ENCODE measurements at regions not wholly inside any gene's neighbourhood (a gene's known extent, or its start where the extent isn't known, plus 50 kb on each side); places are given as distances from the start of the nearest gene placed in this dataset.

- Histone ChIP-seq H3K4me1 (ENCODE audit: insufficient read depth, low read length, severe bottlenecking) (no peaks in the 10 kb centered on the region), H2AFZ (ENCODE audit: low read length) (no peak overlapping the region), H3K9me2 (ENCODE audit: low read depth, low read length) (no peaks in the 10 kb centered on the region), H3K4me3 (ENCODE audit: low read depth, low read length, poor library complexity, severe bottlenecking) (no peak overlapping the region), H3K4me2 (ENCODE audit: low read length) (no peak overlapping the region), H3K27me3 (ENCODE audit: insufficient read depth, low read length) (no peaks in the 10 kb centered on the region), H3K79me2 (ENCODE audit: insufficient read depth, low read length) (no peaks in the 10 kb centered on the region), H4K20me1 (ENCODE audit: insufficient read depth, low read length) (no peaks in the 10 kb centered on the region), H3F3A (ENCODE audit: insufficient read depth, low read length) (no peaks in the 10 kb centered on the region), H3K9ac (ENCODE audit: low read length) (no peak overlapping the region), H3K9me3 (ENCODE audit: low read length) (no peaks in the 10 kb centered on the region), H3K27ac (ENCODE audit: low read depth, low read length, poor library complexity, severe bottlenecking) (no peak overlapping the region), H3K36me3 (ENCODE audit: insufficient read depth, low read length) (no peaks in the 10 kb centered on the region)
- TF ChIP-seq EZH2 (IDR thresholded peaks at IDR 0.05; ENCODE audit: borderline replicate concordance, low read length), result no peak
- TF ChIP-seq, protein P1, sequence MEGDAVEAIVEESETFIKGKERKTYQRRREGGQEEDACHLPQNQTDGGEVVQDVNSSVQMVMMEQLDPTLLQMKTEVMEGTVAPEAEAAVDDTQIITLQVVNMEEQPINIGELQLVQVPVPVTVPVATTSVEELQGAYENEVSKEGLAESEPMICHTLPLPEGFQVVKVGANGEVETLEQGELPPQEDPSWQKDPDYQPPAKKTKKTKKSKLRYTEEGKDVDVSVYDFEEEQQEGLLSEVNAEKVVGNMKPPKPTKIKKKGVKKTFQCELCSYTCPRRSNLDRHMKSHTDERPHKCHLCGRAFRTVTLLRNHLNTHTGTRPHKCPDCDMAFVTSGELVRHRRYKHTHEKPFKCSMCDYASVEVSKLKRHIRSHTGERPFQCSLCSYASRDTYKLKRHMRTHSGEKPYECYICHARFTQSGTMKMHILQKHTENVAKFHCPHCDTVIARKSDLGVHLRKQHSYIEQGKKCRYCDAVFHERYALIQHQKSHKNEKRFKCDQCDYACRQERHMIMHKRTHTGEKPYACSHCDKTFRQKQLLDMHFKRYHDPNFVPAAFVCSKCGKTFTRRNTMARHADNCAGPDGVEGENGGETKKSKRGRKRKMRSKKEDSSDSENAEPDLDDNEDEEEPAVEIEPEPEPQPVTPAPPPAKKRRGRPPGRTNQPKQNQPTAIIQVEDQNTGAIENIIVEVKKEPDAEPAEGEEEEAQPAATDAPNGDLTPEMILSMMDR (IDR thresholded peaks at IDR 0.05; ENCODE audit: low read length), result no peak
Observed at GRCh38 chr15:38706956-38707355, 142.3 kb upstream of the RASGRP1 start.

DNA sequence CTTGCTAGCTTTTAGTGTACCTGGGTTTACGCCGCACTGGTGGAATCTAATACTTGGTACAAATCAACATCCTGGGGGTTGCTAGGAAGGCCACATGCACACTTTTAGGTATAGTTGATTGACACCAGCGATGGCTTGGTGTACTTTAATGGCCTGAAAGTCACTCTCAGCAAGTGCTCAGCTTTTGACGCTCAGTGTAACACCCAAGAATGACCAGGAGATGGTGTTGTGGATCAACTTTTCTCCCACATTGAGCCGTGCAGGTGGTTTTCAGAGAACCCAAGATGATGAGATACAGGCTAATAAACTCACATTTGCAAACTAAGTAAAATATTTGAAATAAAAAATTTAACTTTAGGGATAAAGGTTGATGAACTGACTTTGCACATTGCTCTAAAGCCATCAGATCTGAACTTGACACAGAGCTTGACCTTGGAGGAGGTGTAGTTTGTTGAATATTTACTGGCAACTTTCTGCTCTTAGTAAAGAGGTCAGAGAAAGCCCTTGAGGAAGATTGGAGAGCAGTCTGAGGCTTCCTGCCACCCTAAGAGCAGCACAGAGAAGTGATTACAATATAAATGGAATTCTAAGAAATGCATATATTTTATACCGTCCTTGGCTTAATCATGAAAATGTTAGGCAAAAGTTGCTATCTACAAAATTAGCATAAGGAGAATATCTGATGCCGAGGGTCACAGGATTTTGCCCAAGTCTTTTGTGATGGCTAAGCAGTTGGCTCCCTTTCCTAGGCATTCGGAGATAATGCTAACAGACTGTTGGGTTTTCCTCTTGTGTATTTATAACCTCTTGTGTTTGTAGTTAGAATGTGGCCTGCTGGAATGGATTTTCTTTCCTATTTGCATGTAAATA lies 143.4 kb upstream of the RASGRP1 start:
- Histone ChIP-seq H3K4me1 (ENCODE audit: insufficient read depth, low read length, severe bottlenecking) (no peaks in the 10 kb centered on the region), H3K4me2 (ENCODE audit: low read length) (no peak overlapping the region)

GRCh38 chr15:38708672-38709180 lies 144.1 kb upstream of the RASGRP1 start:
- Histone ChIP-seq H3K27me3 (ENCODE audit: insufficient read depth, low read length) (0 out of 2 replicates have a peak, but pooled peaks cover 4% of the 10 kb centered on the region), H3K9me2 (ENCODE audit: low read depth, low read length) (no peaks in the 10 kb centered on the region), H3K4me3 (ENCODE audit: low read depth, low read length, poor library complexity, severe bottlenecking) (no peak overlapping the region), H3K27ac (ENCODE audit: low read depth, low read length, poor library complexity, severe bottlenecking) (no peak overlapping the region), H3K4me1 (ENCODE audit: insufficient read depth, low read length, severe bottlenecking) (no peaks in the 10 kb centered on the region), H2AFZ (ENCODE audit: low read length) (no peak overlapping the region), H3K79me2 (ENCODE audit: insufficient read depth, low read length) (no peaks in the 10 kb centered on the region), H3K4me2 (ENCODE audit: low read length) (no peak overlapping the region), H4K20me1 (ENCODE audit: insufficient read depth, low read length) (no peaks in the 10 kb centered on the region), H3K9me3 (ENCODE audit: low read length) (no peaks in the 10 kb centered on the region), H3K9ac (ENCODE audit: low read length) (no peak overlapping the region), H3F3A (ENCODE audit: insufficient read depth, low read length) (no peaks in the 10 kb centered on the region), H3K36me3 (ENCODE audit: insufficient read depth, low read length) (no peaks in the 10 kb centered on the region)
- TF ChIP-seq, protein P1 (IDR thresholded peaks at IDR 0.05; ENCODE audit: low read length), result no peak
- no peak for TF ChIP-seq EZH2 (IDR thresholded peaks at IDR 0.05; ENCODE audit: borderline replicate concordance, low read length)

More for the DNA sequence above, 143.4 kb upstream of the RASGRP1 start:
- no peaks in the 10 kb centered on the region for H3K36me3 ChIP-seq (ENCODE audit: insufficient read depth, low read length)
- H3K9me3 ChIP-seq (ENCODE audit: low read length), result no peaks in the 10 kb centered on the region
- H3K27me3 ChIP-seq (ENCODE audit: insufficient read depth, low read length), result 0 out of 2 replicates have a peak, but pooled peaks cover under 1% of the 10 kb centered on the region
- no peaks in the 10 kb centered on the region for H3K79me2 ChIP-seq (ENCODE audit: insufficient read depth, low read length)
- H2AFZ ChIP-seq (ENCODE audit: low read length), result no peak overlapping the region
- H4K20me1 ChIP-seq (ENCODE audit: insufficient read depth, low read length), result no peaks in the 10 kb centered on the region
- TF ChIP-seq EZH2 (IDR thresholded peaks at IDR 0.05; ENCODE audit: borderline replicate concordance, low read length), result no peak
- TF ChIP-seq, protein P1 (IDR thresholded peaks at IDR 0.05; ENCODE audit: low read length), result peak; percentile 79
- H3K27ac ChIP-seq (ENCODE audit: low read depth, low read length, poor library complexity, severe bottlenecking), result no peak overlapping the region
- H3K4me3 ChIP-seq (ENCODE audit: low read depth, low read length, poor library complexity, severe bottlenecking), result no peak overlapping the region
- no peaks in the 10 kb centered on the region for H3K9me2 ChIP-seq (ENCODE audit: low read depth, low read length)
- no peaks in the 10 kb centered on the region for H3F3A ChIP-seq (ENCODE audit: insufficient read depth, low read length)
- no peak overlapping the region for H3K9ac ChIP-seq (ENCODE audit: low read length)
